CMK (cell line): ENCODE measurements at regions not wholly inside any gene's neighbourhood (a gene's known extent, or its start where the extent isn't known, plus 50 kb on each side); places are given as distances from the start of the nearest gene placed in this dataset.
"Not testable (repeated sequence)": the region's sequence is repeated elsewhere in the genome, so short reads cannot be mapped to it uniquely, and the experiment has no call there.

Experiments used
- DNase-seq: peaks from one replicate; pipeline ENCODE4 v3.0.0-alpha.2; 2010; ENCODE audit warnings: low read depth

DNA sequence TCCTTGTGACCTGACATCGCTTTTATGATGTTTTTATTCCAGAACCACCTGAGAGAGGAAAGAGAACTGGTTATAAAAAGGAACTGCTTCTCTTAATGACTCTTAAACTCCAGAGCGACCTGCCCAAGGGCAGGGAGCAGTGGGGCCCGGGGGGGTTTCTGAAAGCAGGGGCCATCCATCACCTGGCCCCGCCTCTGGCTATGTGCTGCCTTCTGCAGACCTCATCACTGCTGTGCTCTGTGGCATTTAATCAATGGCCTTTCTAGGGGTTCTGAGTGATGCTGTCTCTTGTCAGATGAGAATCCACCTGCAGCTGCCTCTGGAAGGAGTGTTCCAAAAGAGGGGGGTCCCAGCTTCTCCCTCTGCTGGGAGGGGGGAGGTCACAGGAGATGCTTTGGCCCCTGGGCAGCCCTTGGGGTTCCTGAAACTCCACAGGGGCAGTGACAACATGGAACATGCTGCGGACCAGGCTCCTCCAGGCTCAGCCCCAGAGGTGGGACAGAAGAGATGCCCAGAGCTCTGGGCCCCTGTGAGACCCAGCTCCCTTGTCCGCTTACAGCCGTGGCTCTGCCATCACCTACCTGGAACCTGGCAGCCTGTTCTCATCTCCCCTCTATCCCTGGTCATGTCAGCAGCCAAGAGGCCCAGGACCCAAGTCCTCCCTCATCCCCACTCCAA is 177.1 kb upstream of the SULF2 start:
- no peak for DNase-seq

- DNase-seq = no peak
Observed at GRCh38 chr20:47960769-47961541, 175.7 kb upstream of the SULF2 start.

DNA sequence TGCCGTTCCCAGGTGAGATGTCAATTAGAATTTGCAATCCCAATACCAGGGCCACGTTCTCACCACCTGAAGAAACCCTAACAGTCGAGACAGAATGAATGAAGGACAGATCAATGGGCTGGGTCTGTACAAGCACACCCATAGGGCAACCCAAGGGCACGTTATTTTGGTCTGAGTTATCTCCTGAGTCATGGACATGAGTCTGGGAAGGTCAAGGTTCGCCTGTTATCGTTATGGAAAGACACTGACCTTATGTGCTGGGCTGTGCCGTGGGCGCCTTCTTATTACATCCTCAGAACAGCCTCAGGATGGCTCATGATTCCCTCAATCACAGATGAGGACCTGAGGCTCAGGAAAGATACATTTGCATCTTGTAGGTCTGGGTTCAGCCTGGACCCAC is 175.0 kb upstream of the SULF2 start:
- no peak for DNase-seq

GRCh38 chr20:47957989-47958801 is 172.9 kb upstream of the SULF2 start:
- DNase-seq = not testable (repeated sequence)

DNA sequence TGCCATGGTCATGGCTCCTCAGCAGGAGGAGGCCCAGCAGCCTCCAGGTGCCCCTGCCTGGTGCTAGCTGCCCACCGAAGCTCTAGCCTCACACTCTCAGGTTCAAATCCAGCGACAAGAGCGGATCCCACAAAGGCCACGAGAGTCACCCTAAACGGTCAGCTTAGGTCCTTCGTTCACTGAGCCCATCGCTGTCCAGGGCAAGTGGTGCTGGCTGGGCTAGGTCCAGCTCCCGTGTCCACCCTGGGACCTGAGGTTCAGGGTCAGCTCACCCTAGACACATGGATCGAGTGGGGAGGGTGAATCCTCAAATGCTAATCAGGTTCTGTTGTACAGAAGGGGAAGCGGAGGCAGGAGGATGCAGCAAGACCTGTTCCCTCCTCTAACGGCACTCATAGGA is 171.9 kb upstream of the SULF2 start:
- no peak for DNase-seq

- no peak for DNase-seq
Observed at GRCh38 chr20:47956268-47956995, 171.2 kb upstream of the SULF2 start.

- DNase-seq = no peak
Observed at GRCh38 chr20:47953471-47953870, 168.2 kb upstream of the SULF2 start.

DNA sequence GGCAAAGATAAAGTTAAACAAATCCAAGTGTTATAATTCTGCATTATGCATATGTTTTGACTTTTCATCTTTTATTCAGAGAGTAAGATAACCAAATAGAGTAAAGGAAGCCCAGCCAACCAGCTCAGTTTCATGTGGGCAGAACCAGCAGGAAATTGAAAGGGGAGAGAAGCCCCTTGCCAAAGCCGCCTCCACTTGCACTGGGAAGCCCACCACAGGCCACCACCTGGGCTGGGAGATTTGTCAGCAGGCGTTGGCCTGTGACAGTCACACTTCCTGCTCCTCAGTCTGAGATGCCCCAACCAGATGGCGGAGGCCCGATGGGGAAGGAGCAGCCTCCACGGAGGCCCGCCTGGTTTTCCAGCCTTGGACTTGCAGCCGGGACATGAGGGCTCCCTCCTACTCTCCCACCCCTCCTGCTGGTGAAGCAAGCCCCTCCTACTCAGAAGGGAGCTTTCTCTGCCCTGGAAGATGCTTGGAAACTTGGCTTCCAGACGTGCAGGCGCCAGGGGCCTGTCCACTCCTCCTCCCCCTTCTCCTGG is 166.8 kb upstream of the SULF2 start:
- no peak for DNase-seq

GRCh38 chr20:47951521-47951971 is 166.3 kb upstream of the SULF2 start:
- DNase-seq = no peak

- no peak for DNase-seq
Observed at GRCh38 chr20:47950913-47951283, 165.6 kb upstream of the SULF2 start.

DNA sequence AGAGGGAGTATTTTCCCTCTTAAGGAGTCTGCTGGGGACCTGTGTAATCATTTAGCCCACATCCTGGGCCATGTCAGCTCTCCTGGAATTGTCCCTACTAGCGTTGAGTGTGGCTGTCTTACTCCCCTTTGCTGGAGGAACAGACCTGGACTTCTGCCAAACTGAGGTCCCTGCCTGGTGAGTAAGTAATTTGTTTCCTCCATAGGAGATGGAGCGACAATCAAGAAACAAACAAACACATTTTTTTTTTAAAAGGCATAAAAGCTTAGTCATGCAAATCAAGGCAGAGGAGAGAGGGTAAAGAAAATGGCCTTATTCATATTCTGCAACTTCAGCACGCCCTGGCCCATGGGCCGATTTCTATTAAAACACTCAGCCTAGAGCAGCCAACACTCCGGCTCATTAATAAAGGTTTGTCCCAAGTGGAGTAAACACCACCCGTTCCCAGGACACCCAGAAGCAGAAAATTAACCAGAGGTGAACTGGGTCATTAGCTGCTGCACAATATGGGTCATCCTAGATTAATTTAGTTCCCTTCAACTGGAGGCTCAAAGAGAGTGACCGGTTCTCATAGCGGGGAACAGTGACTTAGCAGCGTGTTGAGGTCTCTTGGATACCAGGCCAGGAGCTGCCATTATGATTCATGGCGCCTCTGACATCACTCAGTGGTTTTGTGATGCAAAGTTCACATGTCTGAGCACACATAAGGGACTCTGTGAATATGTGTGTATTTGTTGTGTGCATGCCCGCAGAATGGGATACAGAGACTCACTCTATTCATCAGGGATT is 165.0 kb upstream of the SULF2 start:
- no peak for DNase-seq

DNA sequence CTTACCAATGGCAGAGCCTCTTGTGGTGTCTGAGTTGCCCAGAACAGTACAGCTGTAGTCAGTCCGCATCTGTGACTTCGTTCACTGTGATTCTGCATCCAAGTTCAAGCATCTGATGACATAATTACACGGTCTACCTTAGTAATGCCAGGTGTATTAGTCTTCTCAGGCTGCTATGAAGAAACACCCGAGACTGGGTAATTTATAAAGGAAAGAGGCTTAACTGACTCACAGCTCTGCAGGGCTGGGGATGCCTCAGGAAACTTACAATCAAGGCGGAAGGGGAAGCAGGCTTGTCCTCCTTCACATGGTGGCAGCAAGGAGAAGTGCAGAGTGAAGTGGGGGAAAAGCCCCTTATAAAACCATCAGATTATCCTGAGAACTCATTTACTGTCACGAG is 163.9 kb upstream of the SULF2 start:
- DNase-seq = no peak

DNA sequence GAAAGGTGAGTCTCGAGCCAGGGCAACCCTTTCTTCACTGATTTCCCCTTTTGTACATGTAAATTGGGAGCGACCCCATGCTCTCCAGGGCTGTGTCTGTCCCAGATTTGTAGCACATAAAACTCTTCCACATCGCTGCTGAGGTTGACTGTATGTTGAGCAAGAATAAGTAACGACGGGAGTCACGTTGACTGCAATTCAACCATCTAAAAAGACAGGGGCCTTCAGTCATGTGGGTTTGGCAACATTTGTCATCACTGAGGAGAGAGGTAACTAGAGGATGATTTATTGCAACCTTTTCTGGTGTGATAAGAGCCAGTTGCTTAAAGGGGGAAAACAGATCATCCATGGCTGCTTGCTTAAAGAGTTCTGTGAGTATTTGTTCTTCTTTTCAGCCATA is 159.4 kb upstream of the SULF2 start:
- no peak for DNase-seq

DNA sequence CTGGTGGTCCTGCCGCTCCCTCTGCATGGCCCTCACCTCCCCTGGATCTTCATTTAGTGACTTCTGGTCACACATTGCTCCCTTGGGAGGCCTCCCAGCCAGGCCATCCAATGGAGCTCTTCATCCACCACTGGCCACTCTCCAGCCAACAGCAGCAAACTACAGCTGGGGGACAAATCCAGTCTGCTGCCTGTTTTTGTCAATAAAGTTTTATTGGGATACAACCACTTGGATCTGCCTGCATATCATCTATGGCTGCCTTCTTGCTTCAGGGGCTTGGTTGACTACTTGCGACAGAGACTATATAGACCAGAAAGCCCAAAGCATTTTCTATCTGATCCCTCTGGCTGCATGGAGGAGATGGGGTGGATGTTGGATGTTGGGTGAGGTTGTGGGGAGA is 156.6 kb upstream of the SULF2 start:
- no peak for DNase-seq

GRCh38 chr20:47940101-47940813 is 155.0 kb upstream of the SULF2 start:
- no peak for DNase-seq

DNA sequence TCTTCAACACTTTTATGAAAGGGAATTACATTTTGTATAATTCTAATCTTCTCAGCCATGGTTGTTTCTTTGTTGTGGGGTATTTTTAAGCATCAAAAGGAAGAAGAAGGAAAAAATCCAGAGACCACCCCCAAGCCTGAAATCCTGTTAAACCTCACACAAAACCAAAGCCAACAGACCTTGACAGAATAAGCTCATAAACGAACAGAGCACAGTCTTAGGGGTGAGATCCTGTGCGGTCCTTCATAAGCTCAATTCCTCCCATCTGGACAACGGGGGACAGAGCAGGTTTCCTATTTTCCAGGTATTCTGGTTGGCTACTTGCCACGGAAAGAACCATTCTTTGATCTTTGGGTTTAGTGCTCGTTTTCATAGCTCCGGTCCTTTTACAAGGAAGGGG is 151.3 kb upstream of the SULF2 start:
- no peak for DNase-seq

GRCh38 chr20:47934761-47935160 is 149.5 kb upstream of the SULF2 start:
- no peak for DNase-seq

GRCh38 chr20:47931443-47931842 is 146.2 kb upstream of the SULF2 start:
- no peak for DNase-seq

DNA sequence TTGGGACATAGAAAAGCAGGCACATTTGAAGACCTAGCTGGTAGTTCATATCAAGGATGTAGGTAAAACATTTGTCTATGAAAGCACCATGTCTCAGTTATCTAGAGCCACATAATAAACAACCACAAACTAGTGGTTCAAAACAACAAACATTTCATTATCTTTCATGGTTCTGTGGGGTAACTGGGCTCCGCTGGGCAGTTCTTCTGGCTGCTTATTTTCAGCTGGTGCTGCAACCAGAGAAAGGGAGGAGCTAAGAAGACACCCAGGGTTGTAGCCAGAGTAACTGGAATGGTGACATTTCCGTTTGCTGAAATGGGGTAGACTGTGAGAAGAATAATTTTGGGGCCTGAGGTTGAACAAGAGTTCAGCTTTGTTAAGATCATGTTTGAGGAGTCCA is 145.7 kb upstream of the SULF2 start:
- DNase-seq = no peak

- no peak for DNase-seq
Observed at GRCh38 chr20:47929368-47930115, 144.3 kb upstream of the SULF2 start.
